Nephron progenitor cell (in vitro differentiated cells): ENCODE measurements at regions not wholly inside any gene's neighbourhood (a gene's known extent, or its start where the extent isn't known, plus 50 kb on each side); places are given as distances from the start of the nearest gene placed in this dataset.
"Not testable (repeated sequence)": the region's sequence is repeated elsewhere in the genome, so short reads cannot be mapped to it uniquely, and the experiment has no call there.

Experiments
- DNase-seq: peaks from one replicate; pipeline ENCODE4 v3.0.0; 2021
- H3K27ac Mint-ChIP-seq: 2 replicates; pipeline ENCODE4 v1.8.0; 2021; ENCODE audit warnings: mild to moderate bottlenecking, moderate library complexity, mixed read lengths
- H3K27me3 Mint-ChIP-seq: 2 replicates; pipeline ENCODE4 v1.8.0; 2021; ENCODE audit warnings: mild to moderate bottlenecking, low read depth, mixed read lengths; ENCODE audit not compliant: poor library complexity
- H3K36me3 Mint-ChIP-seq: 2 replicates; pipeline ENCODE4 v1.8.0; 2021; ENCODE audit warnings: low read depth, mixed read lengths
- H3K4me1 Mint-ChIP-seq: 2 replicates; pipeline ENCODE4 v1.8.0; 2021; ENCODE audit warnings: mixed read lengths
- H3K4me3 Mint-ChIP-seq: 2 replicates; pipeline ENCODE4 v1.8.0; 2021; ENCODE audit warnings: mild to moderate bottlenecking, moderate library complexity, mixed read lengths
- H3K9me3 Mint-ChIP-seq: 2 replicates; pipeline ENCODE4 v1.8.0; 2021; ENCODE audit warnings: mild to moderate bottlenecking, moderate library complexity, mixed read lengths
- CTCF ChIP-seq: fragments of 200-600 bp; sonication (generic); IDR thresholded peaks from 2 replicates; pipeline ENCODE4 v1.5.0; 2021; ENCODE audit warnings: antibody characterized with exemption

- TF ChIP-seq CTCF, result no peak
- Mint-ChIP-seq H3K4me1 (no peaks in the 10 kb centered on the region), H3K9me3 (peaks cover 13% of the 10 kb centered on the region), H3K36me3 (no peaks in the 10 kb centered on the region), H3K4me3 (no peak overlapping the region), H3K27me3 (peaks cover 3% of the 10 kb centered on the region), H3K27ac (no peak overlapping the region)
- DNase-seq, result no peak
Observed at GRCh38 chr2:16908656-16909055, 243.0 kb upstream of the CYRIA start.

GRCh38 chr2:16907645-16908282, 242.1 kb upstream of the CYRIA start:
- no peaks in the 10 kb centered on the region for H3K4me1 Mint-ChIP-seq
- DNase-seq, result no peak
- no peak for TF ChIP-seq CTCF
- H3K36me3 Mint-ChIP-seq, result no peaks in the 10 kb centered on the region
- no peak overlapping the region for H3K4me3 Mint-ChIP-seq
- H3K9me3 Mint-ChIP-seq, result peaks cover 13% of the 10 kb centered on the region
- H3K27me3 Mint-ChIP-seq, result peaks cover 3% of the 10 kb centered on the region
- H3K27ac Mint-ChIP-seq, result no peak overlapping the region

GRCh38 chr2:16905325-16905724, 239.7 kb upstream of the CYRIA start:
- not testable (repeated sequence) for H3K4me1 Mint-ChIP-seq, H3K4me3 Mint-ChIP-seq, H3K27me3 Mint-ChIP-seq, H3K27ac Mint-ChIP-seq, H3K36me3 Mint-ChIP-seq, DNase-seq
- H3K9me3 Mint-ChIP-seq, result peaks cover 13% of the 10 kb centered on the region

DNA sequence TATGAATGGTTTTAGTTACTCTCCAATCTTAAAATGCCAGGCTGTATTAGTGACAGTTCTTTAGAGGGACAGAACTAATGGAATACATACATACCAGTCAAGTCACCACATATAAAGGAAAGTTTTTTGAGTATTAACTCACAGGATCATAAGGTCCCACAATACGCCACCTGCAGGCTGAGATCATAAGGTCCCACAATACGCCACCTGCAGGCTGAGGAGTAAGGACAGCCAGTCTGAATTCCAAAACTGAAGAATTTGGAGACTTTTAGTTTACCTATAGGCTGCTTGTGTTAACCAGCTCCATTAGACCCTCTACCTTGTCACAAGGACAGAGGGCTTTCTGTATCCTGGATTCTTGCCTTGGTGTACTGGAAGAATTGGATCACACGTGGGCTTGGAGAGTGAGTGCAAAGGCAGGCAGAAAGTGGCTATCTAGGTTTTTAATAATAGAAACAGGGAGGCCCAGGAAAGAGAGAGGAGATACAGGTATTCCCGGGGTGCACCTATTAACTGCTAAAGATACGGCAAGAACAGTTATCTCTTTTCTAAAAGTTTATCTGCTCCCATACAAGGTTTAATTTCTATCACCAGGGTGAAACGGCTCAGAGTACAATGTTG, 234.9 kb upstream of the CYRIA start:
- TF ChIP-seq CTCF, result peak; percentile 44
- no peaks in the 10 kb centered on the region for H3K27me3 Mint-ChIP-seq
- no peaks in the 10 kb centered on the region for H3K4me1 Mint-ChIP-seq
- H3K27ac Mint-ChIP-seq, result no peak overlapping the region
- DNase-seq, result peak; percentile 11
- peaks cover 9% of the 10 kb centered on the region for H3K9me3 Mint-ChIP-seq
- H3K36me3 Mint-ChIP-seq, result no peaks in the 10 kb centered on the region
- no peak overlapping the region for H3K4me3 Mint-ChIP-seq

DNA sequence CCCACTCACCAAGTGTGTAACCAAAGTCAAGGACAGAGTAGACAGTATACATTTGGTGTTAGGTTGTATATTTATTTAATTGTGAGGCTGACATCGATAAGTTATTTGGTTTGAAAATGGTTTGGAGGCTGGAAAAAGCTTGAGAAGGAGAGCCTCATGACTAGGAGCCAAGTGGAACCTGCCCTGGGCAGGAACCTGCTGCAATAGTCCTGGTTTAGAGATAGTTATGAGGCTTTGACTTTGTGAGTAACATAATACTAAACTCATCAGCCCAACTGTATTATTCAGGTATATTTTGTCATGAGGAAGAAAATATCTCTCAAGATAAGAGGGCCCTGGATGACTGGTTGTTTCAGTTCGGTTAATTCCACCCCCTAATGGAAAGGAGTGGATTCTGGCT, 234.3 kb upstream of the CYRIA start:
- DNase-seq, result no peak
- Mint-ChIP-seq H3K4me1 (no peaks in the 10 kb centered on the region), H3K36me3 (no peaks in the 10 kb centered on the region), H3K9me3 (peaks cover 9% of the 10 kb centered on the region), H3K27me3 (no peaks in the 10 kb centered on the region), H3K4me3 (no peak overlapping the region), H3K27ac (no peak overlapping the region)
- no peak for TF ChIP-seq CTCF

GRCh38 chr2:16890081-16890480, 224.4 kb upstream of the CYRIA start:
- H3K4me1 Mint-ChIP-seq, result no peaks in the 10 kb centered on the region
- TF ChIP-seq CTCF, result no peak
- DNase-seq, result no peak
- H3K4me3 Mint-ChIP-seq, result no peak overlapping the region
- no peaks in the 10 kb centered on the region for H3K9me3 Mint-ChIP-seq
- H3K27ac Mint-ChIP-seq, result no peak overlapping the region
- H3K27me3 Mint-ChIP-seq, result no peaks in the 10 kb centered on the region
- H3K36me3 Mint-ChIP-seq, result no peaks in the 10 kb centered on the region
